T-cell (primary cell): ENCODE measurements at regions not wholly inside any gene's neighbourhood (a gene's known extent, or its start where the extent isn't known, plus 50 kb on each side); places are given as distances from the start of the nearest gene placed in this dataset.

Experiments
- ATAC-seq, 4 experiments: fragments of 200-7000 bp in 3 of 4; fragments of 150-1000 bp in 1 of 4; cut with Tn5 transposase; replicated peaks in 1 of 4; 1 replicate in 3 of 4; 2 replicates in 1 of 4; pipeline ENCODE4 v1.10.0; 2021; ENCODE audit warnings: moderate library complexity in 3 of 4, mild to moderate bottlenecking in 2 of 4, moderate number of reproducible peaks in 1 of 4
- CTCF ChIA-PET, 2 donors: fragments of 300-600 bp; sonication (Branson Sonifier 250); formaldehyde crosslinking; loops; one replicate each; lab custom pipeline; 2022; ENCODE audit warnings: antibody characterized with exemption in 2 of 2; lab: Charles Lee
- POLR2A ChIA-PET, 2 donors: fragments of 300-600 bp; sonication (Branson Sonifier 250); formaldehyde crosslinking; loops; one replicate each; lab custom pipeline; 2022; ENCODE audit warnings: antibody characterized with exemption in 2 of 2; lab: Charles Lee
- DNase-seq, 35 experiments: peaks; one replicate each; pipeline versions ENCODE4 v3.0.0 to v3.0.0-alpha.2; 2013 to 2023
- H3K27ac ChIP-seq: one replicate; pipeline ENCODE4 v1.5.1; 2013; ENCODE audit warnings: low read length
- H3K27me3 ChIP-seq, 2 experiments: replicated peaks in 1 of 2; 1 replicate in 1 of 2; 2 replicates in 1 of 2; pipeline versions ENCODE4 v1.6.1 to v1.7.0; 2013; ENCODE audit warnings: low read length in 1 of 2, mixed read lengths in 1 of 2; ENCODE audit not compliant: control insufficient read depth in 2 of 2, insufficient read depth in 2 of 2; ENCODE audit errors: extremely low read depth in 1 of 2
- H3K36me3 ChIP-seq, 2 donors: 1 replicate in 1 of 2; 2 replicates in 1 of 2; pipeline versions ENCODE4 v1.6.1 to v1.7.0; 2013; ENCODE audit warnings: low read length in 1 of 2; ENCODE audit not compliant: control insufficient read depth in 2 of 2, insufficient read depth in 1 of 2; ENCODE audit errors: extremely low read depth in 1 of 2
- H3K4me1 ChIP-seq, 2 experiments: 1 replicate in 1 of 2; 2 replicates in 1 of 2; pipeline versions ENCODE4 v1.6.1 to v1.7.0; 2013; ENCODE audit warnings: low read length in 2 of 2, mixed read lengths in 1 of 2; ENCODE audit not compliant: insufficient read depth in 2 of 2, control insufficient read depth in 1 of 2; ENCODE audit errors: extremely low read depth in 1 of 2
- H3K4me3 ChIP-seq, 2 donors: 1 replicate in 1 of 2; 2 replicates in 1 of 2; pipeline versions ENCODE4 v1.5.1 to v1.7.0; 2013; ENCODE audit warnings: mild to moderate bottlenecking in 2 of 2, low read length in 1 of 2, moderate library complexity in 1 of 2; ENCODE audit not compliant: control insufficient read depth in 1 of 2; ENCODE audit errors: extremely low read depth in 1 of 2
- H3K9me3 ChIP-seq: 2 replicates; pipeline ENCODE4 v1.7.0; 2013
- H3K27ac Mint-ChIP-seq, 2 donors: one replicate each; pipeline ENCODE4 v1.8.0; 2020 to 2021; ENCODE audit warnings: mild to moderate bottlenecking in 2 of 2, mixed read lengths in 2 of 2
- H3K27me3 Mint-ChIP-seq, 2 donors: one replicate each; pipeline ENCODE4 v1.8.0; 2021 to 2022; ENCODE audit warnings: mixed read lengths in 2 of 2
- H3K36me3 Mint-ChIP-seq: one replicate; pipeline ENCODE4 v1.8.0; 2021; ENCODE audit warnings: mixed read lengths
- H3K4me1 Mint-ChIP-seq, 3 donors: one replicate each; pipeline ENCODE4 v1.8.0; 2020 to 2022; ENCODE audit warnings: mixed read lengths in 3 of 3, mild to moderate bottlenecking in 1 of 3
- H3K4me3 Mint-ChIP-seq, 3 donors: one replicate each; pipeline ENCODE4 v1.8.0; 2020 to 2022; ENCODE audit warnings: mild to moderate bottlenecking in 3 of 3, mixed read lengths in 3 of 3, moderate library complexity in 3 of 3
- H3K9me3 Mint-ChIP-seq, 3 donors: one replicate each; pipeline ENCODE4 v1.8.0; 2020 to 2022; ENCODE audit warnings: mixed read lengths in 3 of 3
- WGBS: methylation state at CpG from one replicate; pipeline ENCODE4 v1.1.5; 2013; ENCODE audit warnings: missing lambda C conversion rate; ENCODE audit not compliant: insufficient coverage; 5-methylcytosine and 5-hydroxymethylcytosine counted together

DNA sequence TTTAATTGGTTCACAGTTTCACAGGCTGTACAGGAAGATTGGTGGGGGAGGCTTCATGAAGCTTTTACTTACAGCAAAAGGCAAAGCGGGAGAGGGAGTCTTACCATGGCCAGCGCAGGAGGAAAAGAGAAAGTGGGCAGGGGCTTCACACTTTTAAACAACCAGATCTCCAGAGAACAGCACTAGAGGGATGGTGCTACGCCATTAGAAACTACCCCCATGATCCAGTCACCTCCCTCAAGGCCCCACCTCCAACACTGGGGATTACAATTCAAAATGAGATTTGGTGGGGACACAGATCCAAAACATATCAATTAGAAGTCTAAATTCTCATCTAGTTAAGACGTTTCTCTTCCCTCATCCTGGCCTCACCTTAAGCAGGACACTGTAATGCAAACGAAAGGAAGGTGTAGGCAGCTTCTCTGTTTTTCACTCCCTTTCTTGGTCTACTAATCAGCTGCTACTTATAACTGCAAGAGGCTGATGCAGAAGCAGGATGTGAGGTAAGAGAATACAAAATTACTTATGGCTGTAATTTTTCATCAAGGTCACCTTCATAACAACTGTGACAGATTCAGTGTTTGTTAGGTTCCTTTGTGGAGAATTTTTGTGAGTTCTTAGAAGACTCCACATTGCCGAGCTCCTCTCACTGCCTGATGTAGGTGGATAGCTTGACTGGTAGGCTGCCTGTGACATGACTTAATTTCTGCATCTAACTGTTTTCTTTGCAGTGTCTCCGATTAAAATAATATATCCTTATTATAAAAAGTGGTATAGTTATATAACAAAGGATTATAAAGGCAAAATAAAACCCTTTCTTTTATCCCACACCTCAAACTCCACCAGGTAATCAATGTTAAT is 255.1 kb downstream of the IL15 start:
- DNase-seq, result no peak
- 20% methylated on average over 1 of the region's 7 CpGs for WGBS
- Mint-ChIP-seq H3K4me1 (no peaks in the 10 kb centered on the region), H3K9me3 (no peaks in the 10 kb centered on the region), H3K4me3 (no peak overlapping the region), H3K27me3 (no peaks in the 10 kb centered on the region), H3K27ac (no peak overlapping the region), H3K36me3 (no peaks in the 10 kb centered on the region)
- Histone ChIP-seq H3K4me1 (no peaks in the 10 kb centered on the region), H3K9me3 (no peaks in the 10 kb centered on the region), H3K27me3 (no peaks in the 10 kb centered on the region), H3K27ac (no peak overlapping the region), H3K4me3 (no peak overlapping the region), H3K36me3 (no peaks in the 10 kb centered on the region)
- ChIA-PET CTCF (no interaction called here), POLR2A (no interaction called here)
- ATAC-seq, result no peak

DNA sequence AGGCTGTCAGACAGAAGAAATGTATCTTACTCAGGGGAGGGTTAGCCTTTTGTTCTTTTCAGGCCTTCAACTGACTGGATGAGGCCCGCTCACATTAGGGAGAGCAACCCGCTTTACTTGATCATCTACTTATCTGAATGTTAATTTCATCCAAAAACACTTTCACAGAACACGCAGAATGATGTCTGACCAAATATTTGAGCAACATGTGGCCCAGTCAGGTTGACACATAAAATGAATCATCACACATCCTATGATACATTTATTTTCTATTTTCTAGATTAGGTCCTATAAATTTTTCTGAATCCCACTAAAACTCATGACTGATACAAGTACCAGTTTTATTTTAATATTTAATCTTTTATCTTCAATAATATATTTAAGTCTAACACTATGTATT is 260.3 kb downstream of the IL15 start:
- no peaks in the 10 kb centered on the region for H3K9me3 ChIP-seq
- ChIA-PET POLR2A (no interaction called here), CTCF (no interaction called here)
- no peak overlapping the region for H3K4me3 ChIP-seq
- H3K27me3 ChIP-seq, result no peaks in the 10 kb centered on the region
- 83% methylated on average over 2 of the region's 3 CpGs for WGBS
- ATAC-seq (no peak), DNase-seq (no peak)
- Mint-ChIP-seq H3K36me3 (no peaks in the 10 kb centered on the region), H3K9me3 (no peaks in the 10 kb centered on the region), H3K4me1 (no peaks in the 10 kb centered on the region), H3K4me3 (no peak overlapping the region), H3K27me3 (peaks cover 0 to 4% of the 10 kb centered on the region in 2 donors), H3K27ac (no peak overlapping the region)
- H3K36me3 ChIP-seq, result no peaks in the 10 kb centered on the region
- no peak overlapping the region for H3K27ac ChIP-seq
- no peaks in the 10 kb centered on the region for H3K4me1 ChIP-seq

DNA sequence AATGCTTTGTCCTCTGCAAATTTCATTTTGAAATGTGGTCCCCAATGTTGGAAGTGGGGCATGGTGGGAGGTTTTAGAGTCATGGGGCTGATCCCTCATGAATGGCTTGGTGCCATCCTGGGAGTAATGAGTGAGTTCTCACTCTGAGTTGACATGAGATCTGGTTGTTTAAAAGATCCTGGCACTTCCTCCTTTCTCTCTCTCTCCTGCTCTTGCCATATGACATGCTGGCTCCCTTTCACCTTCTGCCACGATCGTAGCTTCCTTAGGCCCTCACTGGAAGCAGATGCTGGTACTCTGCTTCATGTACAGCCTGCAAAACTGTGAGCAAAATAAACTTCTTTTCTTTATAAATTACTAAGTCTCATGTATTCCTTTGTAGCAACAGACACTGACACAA is 262.0 kb downstream of the IL15 start:
- no peak overlapping the region for H3K27ac Mint-ChIP-seq
- H3K4me3 ChIP-seq, result no peak overlapping the region
- H3K36me3 ChIP-seq, result no peaks in the 10 kb centered on the region
- H3K27ac ChIP-seq, result no peak overlapping the region
- H3K9me3 ChIP-seq, result no peaks in the 10 kb centered on the region
- WGBS, result 60% methylated on average over 2 of the region's 2 CpGs
- no peaks in the 10 kb centered on the region for H3K27me3 ChIP-seq
- ATAC-seq, result no peak
- no peak for DNase-seq
- H3K4me1 ChIP-seq, result no peaks in the 10 kb centered on the region
- no peaks in the 10 kb centered on the region for H3K36me3 Mint-ChIP-seq
- H3K4me3 Mint-ChIP-seq, result no peak overlapping the region
- POLR2A ChIA-PET, result no interaction called here
- CTCF ChIA-PET, result no interaction called here
- peaks cover 2 to 4% of the 10 kb centered on the region in 2 donors for H3K27me3 Mint-ChIP-seq
- no peaks in the 10 kb centered on the region for H3K9me3 Mint-ChIP-seq
- no peaks in the 10 kb centered on the region for H3K4me1 Mint-ChIP-seq

DNA sequence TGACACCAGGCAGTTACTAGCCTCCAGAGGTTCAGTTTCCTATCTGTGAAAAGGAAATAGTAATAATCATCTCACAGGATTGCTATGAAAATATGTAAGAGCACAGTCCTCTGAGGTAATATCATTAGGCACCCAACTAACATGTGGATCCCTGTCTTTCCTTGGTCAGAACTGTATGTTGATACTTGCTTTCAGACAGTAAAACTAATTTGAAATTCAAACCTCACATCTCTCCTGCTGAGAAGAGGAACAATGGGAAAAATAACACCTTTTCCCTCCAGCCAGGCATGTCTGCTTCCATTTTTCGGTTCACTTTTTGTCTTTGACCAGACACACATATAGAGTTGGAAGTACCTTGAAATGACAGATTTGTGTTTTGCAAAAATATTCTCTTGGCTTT is 262.7 kb downstream of the IL15 start:
- ATAC-seq, result no peak
- POLR2A ChIA-PET, result no interaction called here
- Histone ChIP-seq H3K4me1 (no peaks in the 10 kb centered on the region), H3K27me3 (no peaks in the 10 kb centered on the region), H3K27ac (no peak overlapping the region), H3K4me3 (no peak overlapping the region), H3K36me3 (no peaks in the 10 kb centered on the region), H3K9me3 (no peaks in the 10 kb centered on the region)
- DNase-seq, result no peak
- no peaks in the 10 kb centered on the region for H3K4me1 Mint-ChIP-seq
- no CpG with 5 or more reads among the region's 1 CpG for WGBS
- CTCF ChIA-PET, result no interaction called here
- peaks cover 2 to 4% of the 10 kb centered on the region in 2 donors for H3K27me3 Mint-ChIP-seq
- H3K4me3 Mint-ChIP-seq, result no peak overlapping the region
- H3K27ac Mint-ChIP-seq, result no peak overlapping the region
- no peaks in the 10 kb centered on the region for H3K36me3 Mint-ChIP-seq
- H3K9me3 Mint-ChIP-seq, result no peaks in the 10 kb centered on the region

DNA sequence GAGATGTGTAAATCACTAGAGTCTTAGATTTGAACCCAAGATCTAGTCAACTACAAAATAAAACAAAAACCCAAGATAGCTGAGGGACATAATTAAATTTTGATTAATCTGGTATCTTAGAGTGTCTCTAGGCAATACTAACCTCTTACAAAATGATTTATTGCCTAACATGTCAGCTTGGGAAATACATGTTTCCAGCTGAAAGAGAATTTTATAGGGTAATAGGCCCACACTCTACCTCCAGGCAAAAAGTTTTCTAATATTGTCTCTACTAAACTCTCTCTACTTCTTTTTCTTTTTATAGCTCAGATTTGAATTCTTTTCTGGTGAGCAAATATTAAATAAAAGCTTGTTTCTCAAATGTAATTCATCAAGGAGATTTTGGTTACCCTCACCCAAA is 263.2 kb downstream of the IL15 start:
- no peaks in the 10 kb centered on the region for H3K4me1 Mint-ChIP-seq
- ChIA-PET POLR2A (no interaction called here), CTCF (no interaction called here)
- ATAC-seq (no peak), DNase-seq (no peak)
- H3K36me3 ChIP-seq, result no peaks in the 10 kb centered on the region
- H3K27me3 Mint-ChIP-seq, result peaks cover 2 to 4% of the 10 kb centered on the region in 2 donors
- H3K9me3 ChIP-seq, result no peaks in the 10 kb centered on the region
- H3K4me1 ChIP-seq, result no peaks in the 10 kb centered on the region
- no peak overlapping the region for H3K4me3 Mint-ChIP-seq
- H3K4me3 ChIP-seq, result no peak overlapping the region
- no peaks in the 10 kb centered on the region for H3K27me3 ChIP-seq
- H3K36me3 Mint-ChIP-seq, result no peaks in the 10 kb centered on the region
- H3K27ac ChIP-seq, result no peak overlapping the region
- H3K27ac Mint-ChIP-seq, result no peak overlapping the region
- no peaks in the 10 kb centered on the region for H3K9me3 Mint-ChIP-seq

DNA sequence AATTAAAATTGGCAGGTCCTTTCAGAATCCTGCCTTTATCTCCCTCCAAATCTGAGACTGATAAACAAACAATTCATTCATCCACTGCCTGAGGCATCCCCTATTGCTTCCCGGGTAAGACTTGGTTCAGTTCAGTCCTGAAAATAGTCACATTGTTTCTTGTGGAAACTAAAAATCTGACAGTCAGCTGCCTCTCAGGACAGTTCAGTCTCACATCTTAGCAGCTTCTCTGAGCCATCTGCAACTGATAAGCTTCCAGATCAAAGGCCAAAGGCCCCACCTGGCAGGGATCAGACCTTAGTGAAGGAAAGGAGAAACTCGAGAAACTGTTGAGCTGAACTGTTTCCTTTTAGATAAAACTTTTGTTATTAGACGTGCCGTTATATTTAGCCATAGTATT is 264.5 kb downstream of the IL15 start:
- ChIA-PET POLR2A (no interaction called here), CTCF (no interaction called here)
- H3K27me3 Mint-ChIP-seq, result peaks cover 2 to 4% of the 10 kb centered on the region in 2 donors
- Histone ChIP-seq H3K27me3 (no peaks in the 10 kb centered on the region), H3K36me3 (no peaks in the 10 kb centered on the region), H3K9me3 (no peaks in the 10 kb centered on the region), H3K4me3 (no peak overlapping the region), H3K27ac (no peak overlapping the region), H3K4me1 (no peaks in the 10 kb centered on the region)
- H3K27ac Mint-ChIP-seq, result no peak overlapping the region
- no peaks in the 10 kb centered on the region for H3K4me1 Mint-ChIP-seq
- H3K4me3 Mint-ChIP-seq, result no peak overlapping the region
- H3K36me3 Mint-ChIP-seq, result no peaks in the 10 kb centered on the region
- 29% methylated on average over 1 of the region's 4 CpGs for WGBS
- no peak for DNase-seq
- ATAC-seq, result no peak
- H3K9me3 Mint-ChIP-seq, result no peaks in the 10 kb centered on the region

DNA sequence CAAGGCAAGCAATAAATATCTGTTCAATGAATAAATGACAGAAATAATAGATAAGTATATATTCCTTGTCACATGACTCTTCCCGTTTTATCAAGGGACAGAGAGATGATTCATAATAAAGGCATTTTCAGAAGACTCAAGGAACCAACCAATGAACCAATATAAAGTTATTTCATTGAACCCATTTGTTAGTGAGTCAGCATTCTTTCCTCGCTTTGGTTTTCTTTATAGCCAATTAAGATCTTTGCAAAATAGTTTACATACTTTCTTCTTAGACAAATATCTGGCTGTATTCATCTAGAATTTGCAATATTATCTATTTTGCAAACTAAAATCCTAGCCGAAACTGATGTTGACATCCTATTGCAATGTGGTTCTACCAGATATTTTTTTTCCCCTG is 269.4 kb downstream of the IL15 start:
- POLR2A ChIA-PET, result no interaction called here
- Mint-ChIP-seq H3K4me3 (no peak overlapping the region), H3K9me3 (no peaks in the 10 kb centered on the region), H3K27me3 (peaks cover 4 to 6% of the 10 kb centered on the region in 2 donors), H3K36me3 (no peaks in the 10 kb centered on the region), H3K4me1 (no peaks in the 10 kb centered on the region), H3K27ac (no peak overlapping the region)
- Histone ChIP-seq H3K4me3 (no peak overlapping the region), H3K27me3 (no peaks in the 10 kb centered on the region), H3K9me3 (no peaks in the 10 kb centered on the region), H3K4me1 (no peaks in the 10 kb centered on the region), H3K27ac (no peak overlapping the region), H3K36me3 (no peaks in the 10 kb centered on the region)
- ATAC-seq, result no peak
- no peak for DNase-seq
- CTCF ChIA-PET, result no interaction called here
- 100% methylated on average over 1 of the region's 3 CpGs for WGBS
